ENCODE measurements at regions not wholly inside any gene's neighbourhood (a gene's known extent, or its start where the extent isn't known, plus 50 kb on each side); places are given as distances from the start of the nearest gene placed in this dataset.

GRCh38 chr7:86950944-86951343 is 108.5 kb downstream of the ELAPOR2 start:
- TF ChIP-seq CTCF (IDR thresholded peaks at IDR 0.05; ENCODE audit: insufficient read depth, low read length, poor library complexity, severe bottlenecking) (no peak), EZH2phosphoT487 (conservative IDR thresholded peaks at IDR 0.05; ENCODE audit: low read length) (no peak)
